GM10248 (cell line): ENCODE measurements at regions not wholly inside any gene's neighbourhood (a gene's known extent, or its start where the extent isn't known, plus 50 kb on each side); places are given as distances from the start of the nearest gene placed in this dataset.
"Not testable (repeated sequence)": the region's sequence is repeated elsewhere in the genome, so short reads cannot be mapped to it uniquely, and the experiment has no call there.

Experiments
- CTCF ChIA-PET: fragments of 300-600 bp; sonication (Branson Sonifier 250); formaldehyde crosslinking; extraction: SDS; loops from one replicate; lab custom pipeline; 2021; ENCODE audit warnings: antibody characterized with exemption; lab: Yijun Ruan, JAX
- POLR2A ChIA-PET: fragments of 350-650 bp; sonication (Branson Sonifier 250); formaldehyde crosslinking; extraction: SDS; loops from one replicate; lab custom pipeline; 2020; ENCODE audit warnings: antibody characterized with exemption; lab: Yijun Ruan, JAX
- DNase-seq: peaks from one replicate; pipeline ENCODE4 v3.0.0; 2012; ENCODE audit errors: extremely low spot score
- TF ChIP-seq, protein P1 (sequence below): IDR thresholded peaks from 2 replicates; pipeline ENCODE4 v1.5.1; 2012; ENCODE audit warnings: mild to moderate bottlenecking, low read depth; ENCODE audit errors: extremely low read depth, missing control alignments, control extremely low read depth

DNA sequence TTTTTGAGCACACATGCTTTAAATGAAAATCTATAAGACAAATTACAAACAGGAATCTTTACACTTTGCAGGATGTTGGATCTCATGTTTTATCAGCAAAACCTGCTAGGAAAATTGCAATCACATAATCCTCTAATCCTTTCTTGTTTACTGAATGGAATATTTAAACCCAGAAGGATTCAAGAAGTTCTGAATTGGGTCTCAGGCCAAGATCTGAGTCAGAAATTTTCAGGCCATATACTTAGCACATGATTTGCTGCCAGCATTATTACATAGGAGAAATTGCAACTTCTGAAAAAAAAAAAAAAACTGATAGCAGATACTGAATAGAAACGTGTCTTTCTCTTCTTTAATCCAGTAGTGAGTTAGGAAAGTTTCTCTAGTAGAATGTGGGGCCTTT, 1005.3 kb upstream of the POT1 start:
- DNase-seq: no peak
- ChIA-PET POLR2A (no interaction called here), CTCF (no interaction called here)
- TF ChIP-seq, protein P1, sequence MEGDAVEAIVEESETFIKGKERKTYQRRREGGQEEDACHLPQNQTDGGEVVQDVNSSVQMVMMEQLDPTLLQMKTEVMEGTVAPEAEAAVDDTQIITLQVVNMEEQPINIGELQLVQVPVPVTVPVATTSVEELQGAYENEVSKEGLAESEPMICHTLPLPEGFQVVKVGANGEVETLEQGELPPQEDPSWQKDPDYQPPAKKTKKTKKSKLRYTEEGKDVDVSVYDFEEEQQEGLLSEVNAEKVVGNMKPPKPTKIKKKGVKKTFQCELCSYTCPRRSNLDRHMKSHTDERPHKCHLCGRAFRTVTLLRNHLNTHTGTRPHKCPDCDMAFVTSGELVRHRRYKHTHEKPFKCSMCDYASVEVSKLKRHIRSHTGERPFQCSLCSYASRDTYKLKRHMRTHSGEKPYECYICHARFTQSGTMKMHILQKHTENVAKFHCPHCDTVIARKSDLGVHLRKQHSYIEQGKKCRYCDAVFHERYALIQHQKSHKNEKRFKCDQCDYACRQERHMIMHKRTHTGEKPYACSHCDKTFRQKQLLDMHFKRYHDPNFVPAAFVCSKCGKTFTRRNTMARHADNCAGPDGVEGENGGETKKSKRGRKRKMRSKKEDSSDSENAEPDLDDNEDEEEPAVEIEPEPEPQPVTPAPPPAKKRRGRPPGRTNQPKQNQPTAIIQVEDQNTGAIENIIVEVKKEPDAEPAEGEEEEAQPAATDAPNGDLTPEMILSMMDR: no peak

DNA sequence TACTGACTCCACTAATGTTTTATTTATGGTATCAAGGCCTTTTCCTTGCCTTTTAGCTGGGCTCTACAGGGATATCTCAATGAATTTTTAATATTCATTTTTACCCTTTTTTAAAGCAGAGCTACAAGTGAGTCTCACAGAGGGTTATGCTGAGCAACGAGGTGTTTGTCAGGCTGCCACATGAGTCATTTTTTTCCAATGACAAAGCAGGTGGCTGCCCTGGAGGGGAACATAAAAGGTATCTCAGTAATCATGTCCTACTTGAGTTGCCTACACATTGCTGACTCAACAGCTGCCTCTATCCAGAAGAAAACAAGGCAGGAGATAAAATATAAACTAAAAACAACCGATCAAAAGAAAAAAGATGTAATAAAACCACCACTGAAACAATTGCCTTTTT, 1004.9 kb upstream of the POT1 start:
- no peak for DNase-seq
- TF ChIP-seq, protein P1: no peak

DNA sequence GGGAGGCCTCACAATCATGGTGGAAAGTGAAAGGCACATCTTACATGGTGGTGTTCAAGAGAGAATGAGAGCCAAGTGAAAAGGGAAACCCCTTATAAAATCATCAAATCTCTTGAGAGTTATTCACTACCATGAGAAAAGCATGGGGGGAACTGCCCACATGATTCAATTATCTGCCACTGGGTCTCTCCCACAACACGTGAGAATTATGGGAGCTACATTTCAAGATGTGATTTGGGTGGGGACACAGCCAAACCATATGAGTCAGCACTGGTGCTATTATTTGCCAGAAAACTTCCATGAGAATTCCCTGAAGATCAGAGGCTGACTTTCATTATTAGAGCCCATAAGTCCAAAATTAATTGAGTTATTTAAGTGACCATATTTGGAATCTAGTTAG, 1001.2 kb upstream of the POT1 start:
- TF ChIP-seq, protein P1: no peak
- ChIA-PET POLR2A (no interaction called here), CTCF (no interaction called here)
- no peak for DNase-seq

More for the DNA sequence above, 1004.9 kb upstream of the POT1 start:
- ChIA-PET CTCF (no interaction called here), POLR2A (no interaction called here)

DNA sequence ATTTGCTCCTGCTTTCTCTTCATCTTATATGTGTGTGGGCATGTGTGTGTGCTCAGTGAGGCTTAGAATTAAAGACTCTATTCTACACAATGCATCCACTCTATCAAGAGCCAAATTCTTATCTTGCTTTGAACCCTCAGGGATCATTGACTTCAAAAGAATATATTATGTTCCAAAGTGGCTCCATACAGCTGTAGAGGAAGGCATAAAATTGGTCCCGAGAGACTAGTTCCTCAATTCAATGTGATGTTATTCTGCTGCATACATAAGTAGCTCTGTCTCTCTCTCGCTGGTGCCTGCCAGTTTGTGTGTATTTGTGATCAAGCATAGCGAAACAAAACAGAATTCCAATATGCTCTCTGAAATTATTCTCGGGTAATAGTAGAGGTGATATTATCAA, 997.9 kb upstream of the POT1 start:
- ChIA-PET CTCF (no interaction called here), POLR2A (no interaction called here)
- DNase-seq: no peak
- TF ChIP-seq, protein P1: no peak

DNA sequence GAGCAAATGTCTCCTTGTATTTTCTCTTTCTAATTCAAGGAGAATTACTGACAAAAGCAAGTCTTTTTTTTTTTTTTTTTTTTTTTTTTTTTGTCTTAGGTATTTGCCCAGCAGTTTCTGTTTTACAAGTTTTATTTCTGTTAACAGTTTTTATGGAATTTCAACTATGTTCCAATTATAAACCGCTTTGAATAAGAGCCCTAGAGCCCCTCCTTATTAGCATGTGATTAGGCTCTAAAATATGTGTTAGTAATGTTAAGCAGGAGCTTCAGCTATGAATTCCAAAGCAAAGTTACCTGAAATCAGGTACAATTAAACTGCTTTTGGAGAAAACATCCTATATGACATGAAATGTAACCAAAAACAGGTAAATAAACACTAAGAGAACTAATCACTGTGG, 997.0 kb upstream of the POT1 start:
- ChIA-PET POLR2A (no interaction called here), CTCF (no interaction called here)
- no peak for DNase-seq
- TF ChIP-seq, protein P1: no peak

DNA sequence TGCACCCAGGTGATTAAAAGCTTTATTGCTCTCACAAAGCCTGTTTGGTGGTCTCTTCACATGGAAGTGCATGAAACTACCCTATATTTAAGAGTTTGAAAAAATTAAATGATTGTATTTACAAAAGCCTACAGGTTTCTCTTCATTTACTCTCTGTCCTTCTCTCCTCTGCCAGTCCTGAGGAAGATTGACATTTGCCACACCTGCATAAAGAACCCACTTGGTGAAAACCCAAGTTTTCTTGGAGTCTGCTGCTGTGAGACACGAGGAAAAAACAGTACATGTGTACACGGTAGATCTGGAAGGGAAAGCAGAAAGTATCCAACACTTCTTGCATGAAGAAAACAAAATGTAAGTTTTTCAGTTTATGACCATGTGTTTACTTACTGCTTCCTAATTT, 994.4 kb upstream of the POT1 start:
- CTCF ChIA-PET: no interaction called here

DNA sequence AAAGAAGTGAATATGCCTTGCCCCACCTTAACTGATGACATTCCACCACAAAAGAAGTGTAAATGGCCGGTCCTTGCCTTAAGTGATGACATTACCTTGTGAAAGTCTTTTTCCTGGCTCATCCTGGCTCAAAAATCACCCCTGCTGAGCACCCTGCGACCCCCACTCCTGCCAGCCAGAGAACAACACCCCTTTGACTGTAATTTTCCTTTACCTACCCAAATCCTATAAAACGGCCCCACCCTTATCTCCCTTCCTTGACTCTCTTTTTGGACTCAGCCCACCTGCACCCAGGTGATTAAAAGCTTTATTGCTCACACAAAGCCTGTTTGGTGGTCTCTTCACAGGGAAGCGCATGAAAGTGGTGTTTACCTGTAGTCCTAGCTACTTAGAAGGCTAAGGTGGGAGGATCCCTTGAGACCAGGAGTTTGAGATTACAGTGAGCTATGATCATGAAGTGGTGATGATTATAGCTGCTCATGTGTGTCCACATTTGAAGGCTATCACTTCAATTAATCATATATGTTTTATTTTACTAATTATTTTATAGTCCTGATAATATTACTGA, 985.8 kb upstream of the POT1 start:
- DNase-seq, CTCF ChIA-PET, POLR2A ChIA-PET: not testable (repeated sequence)

More for the DNA sequence above, 994.4 kb upstream of the POT1 start:
- no peak for DNase-seq
- TF ChIP-seq, protein P1: no peak
- POLR2A ChIA-PET: no interaction called here
